Right atrium auricular region (tissue), 2 donors: ENCODE measurements at regions not wholly inside any gene's neighbourhood (a gene's known extent, or its start where the extent isn't known, plus 50 kb on each side); places are given as distances from the start of the nearest gene placed in this dataset.

Source experiments
- DNase-seq: peaks from one replicate; pipeline ENCODE4 v3.0.0-alpha.2; 2019; ENCODE audit warnings: low spot score
- H3K27ac ChIP-seq, 2 donors: fragments of 200-600 bp; sonication (generic); 1 replicate in 1 of 2; 2 replicates in 1 of 2; pipeline ENCODE4 v1.5.1; 2016 to 2019
- H3K27me3 ChIP-seq, 2 donors: fragments of 200-600 bp; sonication (generic); one replicate each; pipeline versions ENCODE4 v1.5.1 to v1.6.0; 2017 to 2019
- H3K36me3 ChIP-seq: fragments of 200-600 bp; sonication (generic); one replicate; pipeline ENCODE4 v1.5.1; 2016
- H3K4me1 ChIP-seq, 2 donors: fragments of 200-600 bp; sonication (generic); one replicate each; pipeline versions ENCODE4 v1.5.1 to v1.6.0; 2017 to 2019
- H3K4me3 ChIP-seq, 2 donors: fragments of 200-600 bp; sonication (generic); 1 replicate in 1 of 2; 2 replicates in 1 of 2; pipeline ENCODE4 v1.5.1; 2017 to 2019; ENCODE audit warnings: mild to moderate bottlenecking in 1 of 2, moderate library complexity in 1 of 2
- H3K9me3 ChIP-seq, 2 donors: fragments of 200-600 bp; sonication (generic); one replicate each; pipeline ENCODE4 v1.5.1; 2019
- TF ChIP-seq, protein P1 (sequence below), 2 donors: fragments of 200-600 bp; sonication (generic); IDR thresholded peaks; one replicate each; pipeline ENCODE4 v1.5.1; 2019; ENCODE audit warnings: antibody characterized with exemption in 2 of 2

DNA sequence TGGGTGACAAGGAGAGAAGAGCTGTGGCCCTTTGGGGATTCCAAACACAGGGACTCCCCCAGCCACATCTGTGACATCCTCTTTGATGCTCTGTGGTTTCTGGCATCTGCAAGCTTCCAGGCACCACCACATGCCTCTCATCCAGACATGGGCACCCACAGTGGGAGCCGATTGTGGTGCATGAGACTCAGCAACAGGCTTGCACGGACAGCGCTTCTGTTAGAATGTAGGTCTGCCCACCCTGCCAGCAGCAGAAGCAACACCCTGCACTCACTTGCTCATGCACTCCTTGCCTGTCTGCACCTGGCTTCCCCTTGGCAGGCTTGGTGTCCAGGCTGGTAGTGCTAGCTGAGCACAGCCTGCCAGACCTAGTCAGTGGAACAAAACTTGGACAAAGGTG, 735.0 kb upstream of the ZWINT start:
- Histone ChIP-seq H3K27ac (no peak overlapping the region), H3K4me3 (no peak overlapping the region), H3K9me3 (no peaks in the 10 kb centered on the region), H3K36me3 (no peaks in the 10 kb centered on the region), H3K27me3 (no peaks in the 10 kb centered on the region), H3K4me1 (no peaks in the 10 kb centered on the region)
- TF ChIP-seq, protein P1, sequence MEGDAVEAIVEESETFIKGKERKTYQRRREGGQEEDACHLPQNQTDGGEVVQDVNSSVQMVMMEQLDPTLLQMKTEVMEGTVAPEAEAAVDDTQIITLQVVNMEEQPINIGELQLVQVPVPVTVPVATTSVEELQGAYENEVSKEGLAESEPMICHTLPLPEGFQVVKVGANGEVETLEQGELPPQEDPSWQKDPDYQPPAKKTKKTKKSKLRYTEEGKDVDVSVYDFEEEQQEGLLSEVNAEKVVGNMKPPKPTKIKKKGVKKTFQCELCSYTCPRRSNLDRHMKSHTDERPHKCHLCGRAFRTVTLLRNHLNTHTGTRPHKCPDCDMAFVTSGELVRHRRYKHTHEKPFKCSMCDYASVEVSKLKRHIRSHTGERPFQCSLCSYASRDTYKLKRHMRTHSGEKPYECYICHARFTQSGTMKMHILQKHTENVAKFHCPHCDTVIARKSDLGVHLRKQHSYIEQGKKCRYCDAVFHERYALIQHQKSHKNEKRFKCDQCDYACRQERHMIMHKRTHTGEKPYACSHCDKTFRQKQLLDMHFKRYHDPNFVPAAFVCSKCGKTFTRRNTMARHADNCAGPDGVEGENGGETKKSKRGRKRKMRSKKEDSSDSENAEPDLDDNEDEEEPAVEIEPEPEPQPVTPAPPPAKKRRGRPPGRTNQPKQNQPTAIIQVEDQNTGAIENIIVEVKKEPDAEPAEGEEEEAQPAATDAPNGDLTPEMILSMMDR (IDR thresholded peaks at IDR 0.05), result no peak
- no peak for DNase-seq

DNA sequence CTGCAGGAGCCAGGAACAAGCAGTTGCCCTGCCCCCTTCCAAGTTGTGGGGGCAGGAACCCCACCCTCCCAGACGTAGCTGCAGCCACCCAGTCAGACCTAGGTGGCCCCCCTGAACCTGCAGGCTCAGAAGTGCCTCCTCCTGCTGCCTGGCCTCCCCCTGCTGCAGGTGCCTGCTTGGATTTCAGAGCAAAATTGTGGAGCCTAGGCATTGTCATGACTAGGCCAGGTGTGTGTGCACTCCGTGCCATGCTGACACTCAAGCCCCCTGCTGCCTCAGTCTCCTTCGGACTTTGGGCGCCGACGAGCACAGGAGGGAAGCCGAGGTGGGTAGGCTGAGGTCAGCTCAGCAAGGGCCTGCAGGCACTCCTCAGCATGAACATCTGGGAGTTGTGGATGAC, 733.9 kb upstream of the ZWINT start:
- H3K27me3 ChIP-seq, result no peaks in the 10 kb centered on the region
- no peak overlapping the region for H3K27ac ChIP-seq
- H3K9me3 ChIP-seq, result no peaks in the 10 kb centered on the region
- DNase-seq, result no peak
- H3K4me1 ChIP-seq, result no peaks in the 10 kb centered on the region
- H3K4me3 ChIP-seq, result no peak overlapping the region
- H3K36me3 ChIP-seq, result no peaks in the 10 kb centered on the region
- TF ChIP-seq, protein P1 (IDR thresholded peaks at IDR 0.05), result no peak

DNA sequence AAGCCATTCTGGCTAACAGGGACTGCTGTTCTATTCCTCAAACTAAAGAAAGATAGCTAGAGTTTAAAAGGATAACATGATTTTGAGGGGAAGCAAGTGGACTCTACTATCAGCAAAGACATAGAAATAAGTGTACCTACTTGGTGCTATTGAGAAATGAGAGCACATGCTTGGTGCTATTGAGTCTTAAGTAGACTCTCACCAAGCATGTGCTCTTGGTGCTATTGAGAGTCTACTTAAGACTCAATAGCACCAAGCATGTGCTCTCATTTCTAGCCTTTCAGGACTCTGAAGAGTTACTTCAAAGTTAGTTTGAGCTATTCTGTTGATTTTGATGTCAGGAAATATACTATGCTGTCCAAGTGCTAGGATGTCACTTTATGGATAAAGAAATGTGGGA, 733.0 kb upstream of the ZWINT start:
- TF ChIP-seq, protein P1 (IDR thresholded peaks at IDR 0.05), result no peak
- no peaks in the 10 kb centered on the region for H3K9me3 ChIP-seq
- no peaks in the 10 kb centered on the region for H3K27me3 ChIP-seq
- no peaks in the 10 kb centered on the region for H3K36me3 ChIP-seq
- H3K4me3 ChIP-seq, result no peak overlapping the region
- H3K27ac ChIP-seq, result no peak overlapping the region
- no peaks in the 10 kb centered on the region for H3K4me1 ChIP-seq
- DNase-seq, result no peak

DNA sequence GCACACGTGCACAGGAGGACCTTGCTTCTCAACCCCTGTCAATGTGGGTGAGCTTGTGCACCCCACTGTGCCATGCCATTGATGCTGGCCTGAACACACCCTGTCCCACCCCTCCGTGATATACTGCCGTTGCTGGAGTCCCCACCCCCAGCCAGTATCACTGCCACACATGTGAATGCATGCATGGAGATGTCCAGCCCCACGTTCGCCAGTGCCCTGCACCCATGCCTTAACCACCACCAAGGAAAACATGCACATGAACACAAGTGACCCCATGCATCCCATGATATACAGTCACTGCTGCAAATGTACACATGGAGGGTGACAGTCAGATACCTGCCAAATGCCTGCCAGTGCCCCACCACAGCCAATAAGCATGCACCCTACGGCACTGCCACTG, 692.5 kb upstream of the ZWINT start:
- Histone ChIP-seq H3K9me3 (peaks cover 0 to 14% of the 10 kb centered on the region in 2 donors), H3K4me3 (no peak overlapping the region)
- no peak for DNase-seq

DNA sequence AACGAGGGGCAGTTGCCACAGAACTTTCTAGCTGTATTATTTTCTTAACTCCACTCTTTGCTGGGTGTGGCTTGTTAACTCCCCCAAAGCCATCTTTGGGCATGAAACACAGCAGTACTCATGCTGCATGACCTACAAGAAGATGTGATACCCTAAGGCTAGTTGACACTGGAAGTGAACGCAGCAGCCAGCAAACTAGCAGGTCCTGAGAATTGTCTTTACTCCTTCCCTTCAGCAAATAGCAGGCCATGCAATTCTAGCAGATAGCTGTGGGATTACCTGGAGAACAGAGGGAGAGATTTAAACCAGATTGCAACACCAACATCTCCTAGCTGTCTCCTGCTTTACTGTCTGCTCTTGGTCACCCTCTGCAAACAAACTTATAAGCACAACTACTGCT, 688.0 kb upstream of the ZWINT start:
- Histone ChIP-seq H3K27me3 (no peaks in the 10 kb centered on the region), H3K36me3 (no peaks in the 10 kb centered on the region), H3K4me3 (no peak overlapping the region), H3K27ac (no peak overlapping the region), H3K9me3 (peaks cover 0 to 7% of the 10 kb centered on the region in 2 donors), H3K4me1 (no peaks in the 10 kb centered on the region)
- DNase-seq, result no peak
- TF ChIP-seq, protein P1 (IDR thresholded peaks at IDR 0.05), result no peak

More for the DNA sequence above, 692.5 kb upstream of the ZWINT start:
- Histone ChIP-seq H3K4me1 (no peaks in the 10 kb centered on the region), H3K36me3 (no peaks in the 10 kb centered on the region), H3K27me3 (no peaks in the 10 kb centered on the region), H3K27ac (no peak overlapping the region)
- TF ChIP-seq, protein P1 (IDR thresholded peaks at IDR 0.05), result no peak

DNA sequence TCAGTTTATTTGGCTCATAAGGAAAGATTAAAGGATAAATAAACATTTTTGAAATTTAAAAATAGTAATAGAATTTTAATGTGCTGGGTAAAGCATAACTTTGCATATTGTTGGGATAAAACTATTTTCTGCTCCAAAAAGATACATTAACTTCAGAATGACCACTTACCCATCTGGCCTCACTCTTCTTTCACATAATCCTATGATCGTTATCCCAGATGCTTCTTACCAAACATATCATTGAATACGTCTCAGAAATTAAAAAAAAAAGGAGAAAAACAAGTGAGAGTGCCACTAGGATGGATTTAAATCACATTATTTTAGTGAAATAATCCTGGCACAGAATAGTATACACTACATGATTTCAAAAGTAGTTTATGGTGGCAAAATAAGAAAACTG, 677.5 kb upstream of the ZWINT start:
- no peaks in the 10 kb centered on the region for H3K36me3 ChIP-seq
- H3K27me3 ChIP-seq, result no peaks in the 10 kb centered on the region
- TF ChIP-seq, protein P1 (IDR thresholded peaks at IDR 0.05), result no peak
- no peak overlapping the region for H3K27ac ChIP-seq
- no peaks in the 10 kb centered on the region for H3K9me3 ChIP-seq
- no peak overlapping the region for H3K4me3 ChIP-seq
- no peaks in the 10 kb centered on the region for H3K4me1 ChIP-seq
- no peak for DNase-seq
